NB4 (cell line): ENCODE measurements at regions not wholly inside any gene's neighbourhood (a gene's known extent, or its start where the extent isn't known, plus 50 kb on each side); places are given as distances from the start of the nearest gene placed in this dataset.

Source experiments
- POLR2A ChIP-seq: IDR thresholded peaks from 2 replicates; pipeline ENCODE4 v1.6.1; 2011; ENCODE audit warnings: mild to moderate bottlenecking; ENCODE audit not compliant: insufficient read length; ENCODE audit errors: extremely low read depth
- TF ChIP-seq, protein P1 (sequence below): IDR thresholded peaks from one replicate; pipeline ENCODE4 v1.5.1; 2012; ENCODE audit warnings: low read depth, low read length

DNA sequence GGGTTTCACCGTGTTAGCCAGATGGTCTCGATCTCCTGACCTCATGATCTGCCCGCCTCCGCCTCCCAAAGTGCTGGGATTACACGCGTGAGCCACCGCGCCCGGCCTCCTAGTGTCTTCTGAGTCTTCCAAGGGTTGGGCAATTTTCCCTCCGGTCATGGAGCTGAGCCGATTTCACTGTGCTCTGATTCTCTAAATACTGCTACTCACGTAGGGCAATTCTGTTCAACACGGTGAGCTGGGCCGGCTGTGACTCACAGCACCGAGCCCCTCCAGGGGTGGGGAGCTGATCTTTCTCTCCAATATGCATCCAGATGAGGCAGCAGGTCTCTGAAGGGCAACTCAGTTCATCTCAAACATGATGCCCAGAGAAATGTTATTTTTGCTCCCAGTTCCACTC lies 71.6 kb upstream of the CD93 start:
- TF ChIP-seq, protein P1, sequence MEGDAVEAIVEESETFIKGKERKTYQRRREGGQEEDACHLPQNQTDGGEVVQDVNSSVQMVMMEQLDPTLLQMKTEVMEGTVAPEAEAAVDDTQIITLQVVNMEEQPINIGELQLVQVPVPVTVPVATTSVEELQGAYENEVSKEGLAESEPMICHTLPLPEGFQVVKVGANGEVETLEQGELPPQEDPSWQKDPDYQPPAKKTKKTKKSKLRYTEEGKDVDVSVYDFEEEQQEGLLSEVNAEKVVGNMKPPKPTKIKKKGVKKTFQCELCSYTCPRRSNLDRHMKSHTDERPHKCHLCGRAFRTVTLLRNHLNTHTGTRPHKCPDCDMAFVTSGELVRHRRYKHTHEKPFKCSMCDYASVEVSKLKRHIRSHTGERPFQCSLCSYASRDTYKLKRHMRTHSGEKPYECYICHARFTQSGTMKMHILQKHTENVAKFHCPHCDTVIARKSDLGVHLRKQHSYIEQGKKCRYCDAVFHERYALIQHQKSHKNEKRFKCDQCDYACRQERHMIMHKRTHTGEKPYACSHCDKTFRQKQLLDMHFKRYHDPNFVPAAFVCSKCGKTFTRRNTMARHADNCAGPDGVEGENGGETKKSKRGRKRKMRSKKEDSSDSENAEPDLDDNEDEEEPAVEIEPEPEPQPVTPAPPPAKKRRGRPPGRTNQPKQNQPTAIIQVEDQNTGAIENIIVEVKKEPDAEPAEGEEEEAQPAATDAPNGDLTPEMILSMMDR, result no peak
- no peak for TF ChIP-seq POLR2A
